ENCODE measurements at regions not wholly inside any gene's neighbourhood (a gene's known extent, or its start where the extent isn't known, plus 50 kb on each side); places are given as distances from the start of the nearest gene placed in this dataset.
"Not testable (repeated sequence)": the region's sequence is repeated elsewhere in the genome, so short reads cannot be mapped to it uniquely, and the experiment has no call there.

DNA sequence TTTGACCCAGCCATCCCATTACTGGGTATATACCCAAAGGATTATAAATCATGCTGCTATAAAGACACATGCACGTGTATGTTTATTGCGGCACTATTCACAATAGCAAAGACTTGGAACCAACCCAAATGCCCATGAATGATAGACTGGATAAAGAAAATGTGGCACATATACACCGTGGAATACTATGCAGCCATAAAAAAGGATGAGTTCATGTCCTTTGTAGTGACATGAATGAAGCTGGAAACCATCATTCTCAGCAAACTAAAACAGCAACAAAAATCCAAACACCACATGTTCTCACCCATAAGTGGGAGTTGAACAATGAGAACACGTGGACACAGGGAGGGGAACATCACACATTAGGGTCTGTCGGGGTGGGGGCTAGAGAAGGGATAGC lies 889.1 kb downstream of the NR2F1-AS1 start:
- H4K20me1 ChIP-seq (replicated peaks; ENCODE audit: insufficient read depth); H3K27me3 ChIP-seq (ENCODE audit: insufficient read depth); H3K79me2 ChIP-seq (replicated peaks; ENCODE audit: insufficient read depth); H3F3A ChIP-seq (replicated peaks; ENCODE audit: low read depth); DNase-seq (ENCODE audit: low spot score); H3K27ac ChIP-seq (ENCODE audit: low read depth); ATAC-seq; H3K36me3 ChIP-seq (ENCODE audit: insufficient read depth); H3K36me3 Mint-ChIP-seq (ENCODE audit: low read depth); H2AFZ ChIP-seq; H3K9me2 ChIP-seq (ENCODE audit: insufficient read depth); H3K4me1 ChIP-seq (ENCODE audit: insufficient read depth); H3K9me3 Mint-ChIP-seq; H3K4me3 ChIP-seq; H3K27me3 Mint-ChIP-seq (ENCODE audit: insufficient read depth, low read depth, poor library complexity); H3K27ac Mint-ChIP-seq; H3K4me3 Mint-ChIP-seq; H3K4me2 ChIP-seq: not testable (repeated sequence)
- H3K4me1 Mint-ChIP-seq: peaks cover 15% of the 10 kb centered on the region; the same call in 2 of the 3 replicates

DNA sequence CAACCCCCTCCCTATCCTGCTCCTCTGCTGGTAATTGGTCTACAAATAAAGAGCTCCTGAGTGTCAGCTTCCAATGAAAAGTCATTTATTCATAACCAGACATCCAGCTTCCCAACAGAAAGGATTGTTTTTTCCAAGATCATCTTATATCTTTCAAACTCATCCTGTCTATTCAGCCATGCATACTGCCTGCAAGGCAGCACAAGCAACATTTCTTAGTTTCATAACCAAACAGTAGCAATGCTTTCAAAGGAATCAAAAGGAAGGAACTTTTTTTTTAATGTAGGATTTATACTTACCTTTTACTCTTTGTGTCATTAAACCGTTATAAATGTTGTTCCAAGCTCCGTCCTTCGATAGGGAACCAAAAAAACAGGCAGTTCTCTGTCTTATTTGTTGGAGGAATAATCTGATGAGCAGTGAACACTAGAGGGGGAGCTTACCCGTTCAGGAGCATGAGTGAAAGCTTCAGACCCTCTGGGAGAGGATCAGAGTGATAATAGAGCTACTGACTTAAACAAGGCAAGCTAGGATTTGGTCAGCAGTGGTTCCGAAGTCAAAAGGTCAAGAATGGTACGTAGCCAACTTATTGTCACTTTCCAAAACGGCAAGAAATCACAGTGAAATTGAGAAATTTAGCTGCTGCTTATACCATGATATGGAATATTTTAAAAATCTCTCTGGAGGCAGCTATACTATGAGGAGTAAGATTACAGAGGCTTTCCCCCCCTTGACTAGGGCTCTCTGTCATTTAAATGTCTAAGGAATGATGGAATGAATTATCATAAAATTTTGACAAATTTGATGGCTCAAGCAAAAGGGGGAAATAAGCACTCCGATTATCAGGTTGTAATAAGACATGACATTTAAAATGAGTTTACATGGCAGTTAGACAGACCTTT lies 892.9 kb downstream of the NR2F1-AS1 start:
- Mint-ChIP-seq H3K4me1 (peaks cover 4% of the 10 kb centered on the region; the same call in 1 of the 3 replicates), H3K27ac (no peak overlapping the region), H3K4me3 (no peak overlapping the region), H3K27me3 (ENCODE audit: insufficient read depth, low read depth, poor library complexity) (no peaks in the 10 kb centered on the region), H3K9me3 (no peaks in the 10 kb centered on the region), H3K36me3 (ENCODE audit: low read depth) (no peaks in the 10 kb centered on the region)
- TF ChIP-seq, protein P1, sequence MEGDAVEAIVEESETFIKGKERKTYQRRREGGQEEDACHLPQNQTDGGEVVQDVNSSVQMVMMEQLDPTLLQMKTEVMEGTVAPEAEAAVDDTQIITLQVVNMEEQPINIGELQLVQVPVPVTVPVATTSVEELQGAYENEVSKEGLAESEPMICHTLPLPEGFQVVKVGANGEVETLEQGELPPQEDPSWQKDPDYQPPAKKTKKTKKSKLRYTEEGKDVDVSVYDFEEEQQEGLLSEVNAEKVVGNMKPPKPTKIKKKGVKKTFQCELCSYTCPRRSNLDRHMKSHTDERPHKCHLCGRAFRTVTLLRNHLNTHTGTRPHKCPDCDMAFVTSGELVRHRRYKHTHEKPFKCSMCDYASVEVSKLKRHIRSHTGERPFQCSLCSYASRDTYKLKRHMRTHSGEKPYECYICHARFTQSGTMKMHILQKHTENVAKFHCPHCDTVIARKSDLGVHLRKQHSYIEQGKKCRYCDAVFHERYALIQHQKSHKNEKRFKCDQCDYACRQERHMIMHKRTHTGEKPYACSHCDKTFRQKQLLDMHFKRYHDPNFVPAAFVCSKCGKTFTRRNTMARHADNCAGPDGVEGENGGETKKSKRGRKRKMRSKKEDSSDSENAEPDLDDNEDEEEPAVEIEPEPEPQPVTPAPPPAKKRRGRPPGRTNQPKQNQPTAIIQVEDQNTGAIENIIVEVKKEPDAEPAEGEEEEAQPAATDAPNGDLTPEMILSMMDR (conservative IDR thresholded peaks at IDR 0.05; ENCODE audit: low read depth in 2 of 2): peak; percentile 39 to 62
- no peak for TF ChIP-seq EZH2 (IDR thresholded peaks at IDR 0.05; ENCODE audit: low read depth, unreplicated experiment)
- Histone ChIP-seq H3K4me2 (no peak overlapping the region), H3F3A (replicated peaks; ENCODE audit: low read depth) (no peaks in the 10 kb centered on the region), H3K36me3 (ENCODE audit: insufficient read depth) (no peaks in the 10 kb centered on the region), H4K20me1 (replicated peaks; ENCODE audit: insufficient read depth) (no peaks in the 10 kb centered on the region), H3K4me3 (no peak overlapping the region), H3K79me2 (replicated peaks; ENCODE audit: insufficient read depth) (no peaks in the 10 kb centered on the region), H3K4me1 (ENCODE audit: insufficient read depth) (no peaks in the 10 kb centered on the region), H2AFZ (peak overlapping the region; percentile 23; the same call in 1 of the 2 replicates), H3K27ac (ENCODE audit: low read depth) (no peak overlapping the region), H3K27me3 (ENCODE audit: insufficient read depth) (no peaks in the 10 kb centered on the region), H3K9me2 (ENCODE audit: insufficient read depth) (no peaks in the 10 kb centered on the region)
- DNase-seq (ENCODE audit: low spot score): peak; percentile 41
- peak; percentile 87 for ATAC-seq

DNA sequence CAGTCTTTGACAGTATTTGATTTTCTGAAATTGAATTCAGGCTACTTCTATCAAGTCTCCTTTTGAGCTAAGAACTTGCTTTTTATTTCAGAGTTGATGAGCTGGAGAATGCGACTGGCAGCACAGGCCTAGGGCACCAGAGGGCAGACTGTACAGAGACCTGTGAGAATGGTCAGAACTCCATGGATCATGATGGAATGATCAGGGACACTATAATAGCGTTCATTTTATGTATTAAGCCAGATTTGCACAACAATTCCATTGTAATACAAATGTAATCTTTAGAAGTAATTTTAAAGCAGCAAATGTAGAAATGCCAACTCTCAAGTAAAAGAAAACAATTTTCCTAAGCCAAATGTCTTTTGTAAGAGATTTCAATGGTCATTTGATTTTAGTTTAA lies 902.4 kb downstream of the NR2F1-AS1 start:
- Mint-ChIP-seq H3K27ac (no peak overlapping the region), H3K9me3 (no peaks in the 10 kb centered on the region), H3K4me3 (no peak overlapping the region), H3K4me1 (peaks cover 8% of the 10 kb centered on the region; the same call in 2 of the 3 replicates), H3K27me3 (ENCODE audit: insufficient read depth, low read depth, poor library complexity) (no peaks in the 10 kb centered on the region), H3K36me3 (ENCODE audit: low read depth) (no peaks in the 10 kb centered on the region)
- no peaks in the 10 kb centered on the region for H3K4me1 ChIP-seq (ENCODE audit: insufficient read depth)
- ATAC-seq: peak; percentile 59; the same call in 2 of the 3 replicates
- H3F3A ChIP-seq (replicated peaks; ENCODE audit: low read depth): no peaks in the 10 kb centered on the region
- H3K4me3 ChIP-seq: no peak overlapping the region
- H4K20me1 ChIP-seq (replicated peaks; ENCODE audit: insufficient read depth): no peaks in the 10 kb centered on the region
- no peak for TF ChIP-seq POLR2AphosphoS5 (IDR thresholded peaks at IDR 0.05; ENCODE audit: low read depth)
- TF ChIP-seq, protein P1 (conservative IDR thresholded peaks at IDR 0.05; ENCODE audit: low read depth in 2 of 2): peak; percentile 51 to 52
- no peak overlapping the region for H3K27ac ChIP-seq (ENCODE audit: low read depth)
- no peak overlapping the region for H2AFZ ChIP-seq
- no peaks in the 10 kb centered on the region for H3K27me3 ChIP-seq (ENCODE audit: insufficient read depth)
- no peaks in the 10 kb centered on the region for H3K79me2 ChIP-seq (replicated peaks; ENCODE audit: insufficient read depth)
- no peaks in the 10 kb centered on the region for H3K36me3 ChIP-seq (ENCODE audit: insufficient read depth)
- H3K9me2 ChIP-seq (ENCODE audit: insufficient read depth): no peaks in the 10 kb centered on the region
- DNase-seq (ENCODE audit: low spot score): peak; percentile 39
- no peak overlapping the region for H3K4me2 ChIP-seq

Measured in GM23338 (cell line).